HG03039 (cell line): ENCODE measurements at regions not wholly inside any gene's neighbourhood (a gene's known extent, or its start where the extent isn't known, plus 50 kb on each side); places are given as distances from the start of the nearest gene placed in this dataset.

Experiments used
- ATAC-seq: cut with Tn5 transposase; IDR thresholded peaks from one replicate; pipeline ENCODE4 v1.9.1; 2021; ENCODE audit warnings: mild to moderate bottlenecking, moderate library complexity; ENCODE audit not compliant: unreplicated experiment

GRCh38 chr7:19455623-19456022 lies 253.2 kb downstream of the POLR1F start:
- no peak for ATAC-seq

GRCh38 chr7:19448091-19448490 lies 260.7 kb downstream of the POLR1F start:
- ATAC-seq = no peak

- ATAC-seq = no peak
Measured at GRCh38 chr7:19442016-19442785, 266.6 kb downstream of the POLR1F start.

- ATAC-seq = no peak
Measured at GRCh38 chr7:19439517-19439916, 269.3 kb downstream of the POLR1F start.

- ATAC-seq = no peak
Measured at GRCh38 chr7:19437446-19437845, 271.4 kb downstream of the POLR1F start.

GRCh38 chr7:19427944-19428343 lies 280.9 kb downstream of the POLR1F start:
- no peak for ATAC-seq

GRCh38 chr7:19421861-19422260 lies 276.6 kb upstream of the FERD3L start:
- no peak for ATAC-seq

- no peak for ATAC-seq
Measured at GRCh38 chr7:19417231-19417630, 272.0 kb upstream of the FERD3L start.

GRCh38 chr7:19415123-19415522 lies 269.9 kb upstream of the FERD3L start:
- no peak for ATAC-seq

GRCh38 chr7:19413443-19413965 lies 268.3 kb upstream of the FERD3L start:
- ATAC-seq = no peak

GRCh38 chr7:19410691-19411090 lies 265.5 kb upstream of the FERD3L start:
- no peak for ATAC-seq

GRCh38 chr7:19410106-19410505 lies 264.9 kb upstream of the FERD3L start:
- ATAC-seq = no peak

GRCh38 chr7:19408706-19409220 lies 263.5 kb upstream of the FERD3L start:
- no peak for ATAC-seq

GRCh38 chr7:19407270-19407669 lies 262.0 kb upstream of the FERD3L start:
- no peak for ATAC-seq

- no peak for ATAC-seq
Measured at GRCh38 chr7:19405541-19405940, 260.3 kb upstream of the FERD3L start.

GRCh38 chr7:19404912-19405329 lies 259.7 kb upstream of the FERD3L start:
- ATAC-seq = no peak

- no peak for ATAC-seq
Measured at GRCh38 chr7:19403691-19404090, 258.5 kb upstream of the FERD3L start.

- no peak for ATAC-seq
Measured at GRCh38 chr7:19401461-19401860, 256.2 kb upstream of the FERD3L start.

- no peak for ATAC-seq
Measured at GRCh38 chr7:19400758-19401254, 255.6 kb upstream of the FERD3L start.

- peak; percentile 74 for ATAC-seq
Measured at GRCh38 chr7:19397911-19398310, 252.7 kb upstream of the FERD3L start.

GRCh38 chr7:19392246-19392645 lies 247.0 kb upstream of the FERD3L start:
- ATAC-seq = no peak

- ATAC-seq = no peak
Measured at GRCh38 chr7:19390795-19391194, 245.6 kb upstream of the FERD3L start.
